ENCODE measurements at regions not wholly inside any gene's neighbourhood (a gene's known extent, or its start where the extent isn't known, plus 50 kb on each side); places are given as distances from the start of the nearest gene placed in this dataset.

- Histone ChIP-seq H3K18ac (ENCODE audit: extremely low read depth, low read length) (no peak overlapping the region), H3K4me3 (ENCODE audit: extremely low read depth in 1 of 4, insufficient read depth in 2 of 4, low read depth in 3 of 4, low read length in 4 of 4) (no peak overlapping the region), H3K4me2 (ENCODE audit: insufficient read depth in 1 of 2, low read depth in 2 of 2, low read length in 2 of 2) (no peak overlapping the region), H3K9ac (replicated peaks in 1 of 4; ENCODE audit: extremely low read depth in 1 of 4, low read depth in 3 of 4, low read length in 3 of 4) (no peak overlapping the region), H3K56ac (replicated peaks; ENCODE audit: insufficient read length, low read depth, low read length) (no peak overlapping the region), H3K14ac (ENCODE audit: insufficient read length) (no peak overlapping the region), H2BK15ac (ENCODE audit: low read length) (no peak overlapping the region), H3K27me3 (replicated peaks in 1 of 4; ENCODE audit: control insufficient read depth in 3 of 4, extremely low read depth in 1 of 4, insufficient read depth in 3 of 4, low read length in 3 of 4) (no peaks in the 10 kb centered on the region), H3K36me3 (ENCODE audit: control insufficient read depth in 2 of 4, insufficient read depth in 4 of 4, low read length in 3 of 4) (no peaks in the 10 kb centered on the region), H3K23me2 (ENCODE audit: low read depth, low read length) (no peaks in the 10 kb centered on the region), H2BK12ac (ENCODE audit: low read depth, low read length) (no peak overlapping the region), H2BK5ac (ENCODE audit: low read depth, low read length) (no peak overlapping the region), H2AK5ac (ENCODE audit: low read depth, low read length) (no peak overlapping the region), H4K8ac (ENCODE audit: extremely low read depth, insufficient read depth, low read length) (no peak overlapping the region), H3K23ac (ENCODE audit: insufficient read length) (no peak overlapping the region), H2AFZ (ENCODE audit: low read length) (no peak overlapping the region), H3K79me1 (ENCODE audit: low read depth, low read length) (no peaks in the 10 kb centered on the region), H4K20me1 (replicated peaks in 1 of 2; ENCODE audit: control insufficient read depth in 1 of 2, insufficient read depth in 2 of 2, low read length in 2 of 2) (no peaks in the 10 kb centered on the region), H4K5ac (ENCODE audit: insufficient read length, low read depth, low read length) (no peak overlapping the region), H3K27ac (ENCODE audit: low read depth, low read length) (no peak overlapping the region), H3K9me3 (ENCODE audit: insufficient read depth in 2 of 2, low read depth in 1 of 2, low read length in 1 of 2) (no peaks in the 10 kb centered on the region), H3K4ac (replicated peaks; ENCODE audit: insufficient read length, low read depth, low read length) (no peak overlapping the region), H4K91ac (replicated peaks; ENCODE audit: insufficient read length, low read length) (no peak overlapping the region), H3K79me2 (ENCODE audit: control insufficient read depth in 1 of 2, insufficient read depth in 2 of 2, low read length in 2 of 2) (no peaks in the 10 kb centered on the region), H2BK20ac (ENCODE audit: low read length) (no peak overlapping the region), H3K4me1 (replicated peaks in 1 of 4; ENCODE audit: control insufficient read depth in 3 of 4, insufficient read depth in 4 of 4, low read length in 3 of 4) (no peaks in the 10 kb centered on the region), H2BK120ac (replicated peaks; ENCODE audit: low read depth, low read length) (no peak overlapping the region)
- FAIRE-seq (no peak), DNase-seq (ENCODE audit: low read depth in 1 of 2, low spot score in 2 of 2) (no peak)
- POLR2A ChIA-PET (ENCODE audit: partially characterized antibody) = no interaction called here
- 91% methylated on average over 4 of the region's 4 CpGs; no CpG with 5 or more reads in 1 of the 2 experiments for WGBS, 2 experiments (ENCODE audit: extremely low coverage in 1 of 2, insufficient coverage in 1 of 2, insufficient read length in 1 of 2, insufficient replicate concordance in 2 of 2, low coverage in 1 of 2, low lambda C conversion rate in 2 of 2, missing lambda C conversion rate in 1 of 2)
- CTCF ChIA-PET (ENCODE audit: partially characterized antibody) = no interaction called here
- no peak for TF ChIP-seq KDM5A (IDR thresholded peaks at IDR 0.05; ENCODE audit: low read length)
- no peak for TF ChIP-seq NRF1 (IDR thresholded peaks at IDR 0.05; ENCODE audit: low read depth, low read length)
- TF ChIP-seq RFX5 (IDR thresholded peaks at IDR 0.05; ENCODE audit: borderline replicate concordance, low read depth, low read length) = no peak
- TF ChIP-seq POLR2A (IDR thresholded peaks at IDR 0.05; ENCODE audit: control extremely low read depth in 1 of 2, low read depth in 2 of 2, low read length in 2 of 2) = no peak
- no peak for TF ChIP-seq RAD21 (IDR thresholded peaks at IDR 0.05 in 1 of 2, conservative IDR thresholded peaks at IDR 0.05 in 1 of 2; ENCODE audit: low read depth in 2 of 2, low read length in 2 of 2)
- no peak for TF ChIP-seq SIN3A (conservative IDR thresholded peaks at IDR 0.05 in 1 of 2, IDR thresholded peaks at IDR 0.05 in 1 of 2; ENCODE audit: low read depth in 1 of 2, low read length in 2 of 2)
- TF ChIP-seq NANOG (IDR thresholded peaks at IDR 0.05; ENCODE audit: insufficient read depth, low read depth, low read length, poor library complexity, severe bottlenecking) = no peak
- no peak for TF ChIP-seq SP2 (IDR thresholded peaks at IDR 0.05; ENCODE audit: low read length)
- no peak for TF ChIP-seq FOSL1 (IDR thresholded peaks at IDR 0.05; ENCODE audit: insufficient read depth, low read depth, low read length)
- no peak for TF ChIP-seq KDM4A (IDR thresholded peaks at IDR 0.05; ENCODE audit: low read depth, low read length, severe bottlenecking)
- no peak for TF ChIP-seq JUN (IDR thresholded peaks at IDR 0.05; ENCODE audit: low read depth, low read length)
- no peak for TF ChIP-seq CHD1 (IDR thresholded peaks at IDR 0.05; ENCODE audit: low read depth, low read length)
- TF ChIP-seq EP300 (IDR thresholded peaks at IDR 0.05; ENCODE audit: borderline replicate concordance in 1 of 2, low read depth in 2 of 2, low read length in 2 of 2) = no peak
- TF ChIP-seq YY1 (IDR thresholded peaks at IDR 0.05; ENCODE audit: low read depth, low read length) = no peak
These were observed 1097.8 kb upstream of the SLC10A2 start for GRCh38 chr13:104163866-104164630.
